ENCODE measurements at regions not wholly inside any gene's neighbourhood (a gene's known extent, or its start where the extent isn't known, plus 50 kb on each side); places are given as distances from the start of the nearest gene placed in this dataset.
A peak's percentile ranks its signal among the peaks of the same experiment; 100 is the strongest.

DNA sequence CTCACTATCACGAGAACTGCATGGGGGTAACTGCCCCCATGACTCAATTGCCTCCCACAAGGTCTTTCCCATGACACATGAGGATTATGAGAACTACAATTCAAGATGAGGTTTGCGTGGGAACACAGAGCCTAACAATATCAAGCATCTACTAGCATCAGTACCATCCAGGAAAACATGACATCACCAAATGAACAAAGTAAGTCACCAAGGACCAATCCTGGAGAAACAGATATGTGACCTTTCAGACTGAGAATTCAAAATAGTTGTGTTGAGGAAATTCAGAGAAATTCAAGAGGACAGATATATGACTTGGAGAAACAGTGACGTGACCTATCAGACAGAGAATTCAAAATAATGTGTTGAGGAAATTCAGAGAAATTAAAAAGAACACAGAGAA, 65.8 kb upstream of the TMTC2 start:
- TF ChIP-seq, protein P1, sequence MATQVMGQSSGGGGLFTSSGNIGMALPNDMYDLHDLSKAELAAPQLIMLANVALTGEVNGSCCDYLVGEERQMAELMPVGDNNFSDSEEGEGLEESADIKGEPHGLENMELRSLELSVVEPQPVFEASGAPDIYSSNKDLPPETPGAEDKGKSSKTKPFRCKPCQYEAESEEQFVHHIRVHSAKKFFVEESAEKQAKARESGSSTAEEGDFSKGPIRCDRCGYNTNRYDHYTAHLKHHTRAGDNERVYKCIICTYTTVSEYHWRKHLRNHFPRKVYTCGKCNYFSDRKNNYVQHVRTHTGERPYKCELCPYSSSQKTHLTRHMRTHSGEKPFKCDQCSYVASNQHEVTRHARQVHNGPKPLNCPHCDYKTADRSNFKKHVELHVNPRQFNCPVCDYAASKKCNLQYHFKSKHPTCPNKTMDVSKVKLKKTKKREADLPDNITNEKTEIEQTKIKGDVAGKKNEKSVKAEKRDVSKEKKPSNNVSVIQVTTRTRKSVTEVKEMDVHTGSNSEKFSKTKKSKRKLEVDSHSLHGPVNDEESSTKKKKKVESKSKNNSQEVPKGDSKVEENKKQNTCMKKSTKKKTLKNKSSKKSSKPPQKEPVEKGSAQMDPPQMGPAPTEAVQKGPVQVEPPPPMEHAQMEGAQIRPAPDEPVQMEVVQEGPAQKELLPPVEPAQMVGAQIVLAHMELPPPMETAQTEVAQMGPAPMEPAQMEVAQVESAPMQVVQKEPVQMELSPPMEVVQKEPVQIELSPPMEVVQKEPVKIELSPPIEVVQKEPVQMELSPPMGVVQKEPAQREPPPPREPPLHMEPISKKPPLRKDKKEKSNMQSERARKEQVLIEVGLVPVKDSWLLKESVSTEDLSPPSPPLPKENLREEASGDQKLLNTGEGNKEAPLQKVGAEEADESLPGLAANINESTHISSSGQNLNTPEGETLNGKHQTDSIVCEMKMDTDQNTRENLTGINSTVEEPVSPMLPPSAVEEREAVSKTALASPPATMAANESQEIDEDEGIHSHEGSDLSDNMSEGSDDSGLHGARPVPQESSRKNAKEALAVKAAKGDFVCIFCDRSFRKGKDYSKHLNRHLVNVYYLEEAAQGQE (IDR thresholded peaks at IDR 0.05; ENCODE audit: unreplicated experiment): no peak
- TF ChIP-seq ZNF331 (CRISPR knock-in tag; IDR thresholded peaks at IDR 0.05; ENCODE audit: low read depth): no peak
- TF ChIP-seq EZH2phosphoT487 (IDR thresholded peaks at IDR 0.05; ENCODE audit: unreplicated experiment): no peak
- no peak for TF ChIP-seq POLR2AphosphoS5 (IDR thresholded peaks at IDR 0.05; ENCODE audit: low read depth)
- TF ChIP-seq NANOG (IDR thresholded peaks at IDR 0.05; ENCODE audit: borderline replicate concordance): no peak
- TF ChIP-seq, protein P2, sequence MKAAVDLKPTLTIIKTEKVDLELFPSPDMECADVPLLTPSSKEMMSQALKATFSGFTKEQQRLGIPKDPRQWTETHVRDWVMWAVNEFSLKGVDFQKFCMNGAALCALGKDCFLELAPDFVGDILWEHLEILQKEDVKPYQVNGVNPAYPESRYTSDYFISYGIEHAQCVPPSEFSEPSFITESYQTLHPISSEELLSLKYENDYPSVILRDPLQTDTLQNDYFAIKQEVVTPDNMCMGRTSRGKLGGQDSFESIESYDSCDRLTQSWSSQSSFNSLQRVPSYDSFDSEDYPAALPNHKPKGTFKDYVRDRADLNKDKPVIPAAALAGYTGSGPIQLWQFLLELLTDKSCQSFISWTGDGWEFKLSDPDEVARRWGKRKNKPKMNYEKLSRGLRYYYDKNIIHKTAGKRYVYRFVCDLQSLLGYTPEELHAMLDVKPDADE (IDR thresholded peaks at IDR 0.05): no peak
- TF ChIP-seq JUNB (IDR thresholded peaks at IDR 0.05; ENCODE audit: unreplicated experiment): no peak
- TF ChIP-seq, protein P3, sequence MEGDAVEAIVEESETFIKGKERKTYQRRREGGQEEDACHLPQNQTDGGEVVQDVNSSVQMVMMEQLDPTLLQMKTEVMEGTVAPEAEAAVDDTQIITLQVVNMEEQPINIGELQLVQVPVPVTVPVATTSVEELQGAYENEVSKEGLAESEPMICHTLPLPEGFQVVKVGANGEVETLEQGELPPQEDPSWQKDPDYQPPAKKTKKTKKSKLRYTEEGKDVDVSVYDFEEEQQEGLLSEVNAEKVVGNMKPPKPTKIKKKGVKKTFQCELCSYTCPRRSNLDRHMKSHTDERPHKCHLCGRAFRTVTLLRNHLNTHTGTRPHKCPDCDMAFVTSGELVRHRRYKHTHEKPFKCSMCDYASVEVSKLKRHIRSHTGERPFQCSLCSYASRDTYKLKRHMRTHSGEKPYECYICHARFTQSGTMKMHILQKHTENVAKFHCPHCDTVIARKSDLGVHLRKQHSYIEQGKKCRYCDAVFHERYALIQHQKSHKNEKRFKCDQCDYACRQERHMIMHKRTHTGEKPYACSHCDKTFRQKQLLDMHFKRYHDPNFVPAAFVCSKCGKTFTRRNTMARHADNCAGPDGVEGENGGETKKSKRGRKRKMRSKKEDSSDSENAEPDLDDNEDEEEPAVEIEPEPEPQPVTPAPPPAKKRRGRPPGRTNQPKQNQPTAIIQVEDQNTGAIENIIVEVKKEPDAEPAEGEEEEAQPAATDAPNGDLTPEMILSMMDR (conservative IDR thresholded peaks at IDR 0.05; ENCODE audit: low read depth in 2 of 2): no peak
- no peak for TF ChIP-seq STAT1 (IDR thresholded peaks at IDR 0.05; ENCODE audit: unreplicated experiment)

DNA sequence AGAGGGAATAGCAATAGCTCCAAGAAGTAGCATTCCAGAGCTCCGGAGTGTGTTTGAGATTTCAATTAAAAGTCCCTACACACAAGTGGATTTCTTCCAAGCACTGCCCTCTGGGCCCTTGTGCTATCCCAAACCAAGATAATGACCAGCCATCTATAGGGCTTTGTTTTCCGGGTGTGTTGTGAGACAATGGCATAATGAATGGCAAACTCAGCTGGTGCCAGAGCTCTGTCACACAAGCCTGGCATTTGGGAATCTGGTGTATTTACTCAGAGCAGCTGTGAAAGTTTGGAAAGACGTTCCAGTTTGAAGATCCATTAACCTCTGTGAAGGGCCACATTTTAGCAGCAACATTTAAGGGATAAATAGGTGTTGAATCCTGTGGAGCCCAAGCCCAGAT, 61.2 kb upstream of the TMTC2 start:
- Mint-ChIP-seq H3K9me3 (no peaks in the 10 kb centered on the region), H3K4me1 (no peaks in the 10 kb centered on the region), H3K4me3 (no peak overlapping the region), H3K36me3 (ENCODE audit: low read depth) (no peaks in the 10 kb centered on the region), H3K27me3 (ENCODE audit: insufficient read depth, low read depth, poor library complexity) (no peaks in the 10 kb centered on the region), H3K27ac (no peak overlapping the region)
- Histone ChIP-seq H3F3A (replicated peaks; ENCODE audit: low read depth) (no peaks in the 10 kb centered on the region), H4K20me1 (replicated peaks; ENCODE audit: insufficient read depth) (no peaks in the 10 kb centered on the region), H3K27me3 (ENCODE audit: insufficient read depth) (no peaks in the 10 kb centered on the region), H3K4me1 (ENCODE audit: insufficient read depth) (no peaks in the 10 kb centered on the region), H3K4me2 (no peak overlapping the region), H3K9me2 (ENCODE audit: insufficient read depth) (no peaks in the 10 kb centered on the region), H3K4me3 (no peak overlapping the region), H3K79me2 (replicated peaks; ENCODE audit: insufficient read depth) (no peaks in the 10 kb centered on the region), H3K36me3 (ENCODE audit: insufficient read depth) (no peaks in the 10 kb centered on the region), H2AFZ (0 out of 2 replicates have a peak overlapping the region, but pooled peaks have one; percentile 1), H3K27ac (ENCODE audit: low read depth) (no peak overlapping the region)
- ATAC-seq (peak; percentile 38), DNase-seq (ENCODE audit: low spot score) (peak; percentile 12)
- no peak for TF ChIP-seq STAT1 (IDR thresholded peaks at IDR 0.05; ENCODE audit: unreplicated experiment)
- no peak for TF ChIP-seq CREB1 (CRISPR knock-in tag; IDR thresholded peaks at IDR 0.05; ENCODE audit: low read depth)

More for the DNA sequence above, 65.8 kb upstream of the TMTC2 start:
- Mint-ChIP-seq H3K27me3 (ENCODE audit: insufficient read depth, low read depth, poor library complexity) (peaks cover 9% of the 10 kb centered on the region), H3K4me3 (no peak overlapping the region), H3K36me3 (ENCODE audit: low read depth) (no peaks in the 10 kb centered on the region), H3K9me3 (no peaks in the 10 kb centered on the region), H3K4me1 (no peaks in the 10 kb centered on the region), H3K27ac (no peak overlapping the region)
- no peak overlapping the region for H3K27ac ChIP-seq (ENCODE audit: low read depth)
- H3K27me3 ChIP-seq (ENCODE audit: insufficient read depth): no peaks in the 10 kb centered on the region
- no peaks in the 10 kb centered on the region for H3F3A ChIP-seq (replicated peaks; ENCODE audit: low read depth)
- H3K36me3 ChIP-seq (ENCODE audit: insufficient read depth): no peaks in the 10 kb centered on the region
- no peak overlapping the region for H2AFZ ChIP-seq
- no peak overlapping the region for H3K4me2 ChIP-seq
- DNase-seq (ENCODE audit: low spot score) (no peak), ATAC-seq (no peak)
- no peaks in the 10 kb centered on the region for H3K9me2 ChIP-seq (ENCODE audit: insufficient read depth)
- H4K20me1 ChIP-seq (replicated peaks; ENCODE audit: insufficient read depth): no peaks in the 10 kb centered on the region
- no peaks in the 10 kb centered on the region for H3K79me2 ChIP-seq (replicated peaks; ENCODE audit: insufficient read depth)
- H3K4me3 ChIP-seq: no peak overlapping the region
- no peaks in the 10 kb centered on the region for H3K4me1 ChIP-seq (ENCODE audit: insufficient read depth)
